HG03139 (cell line): ENCODE measurements at regions not wholly inside any gene's neighbourhood (a gene's known extent, or its start where the extent isn't known, plus 50 kb on each side); places are given as distances from the start of the nearest gene placed in this dataset.
"Not testable (repeated sequence)": the region's sequence is repeated elsewhere in the genome, so short reads cannot be mapped to it uniquely, and the experiment has no call there.

Experiments used
- ATAC-seq: cut with Tn5 transposase; IDR thresholded peaks from one replicate; pipeline ENCODE4 v1.9.1; 2021; ENCODE audit not compliant: unreplicated experiment

DNA sequence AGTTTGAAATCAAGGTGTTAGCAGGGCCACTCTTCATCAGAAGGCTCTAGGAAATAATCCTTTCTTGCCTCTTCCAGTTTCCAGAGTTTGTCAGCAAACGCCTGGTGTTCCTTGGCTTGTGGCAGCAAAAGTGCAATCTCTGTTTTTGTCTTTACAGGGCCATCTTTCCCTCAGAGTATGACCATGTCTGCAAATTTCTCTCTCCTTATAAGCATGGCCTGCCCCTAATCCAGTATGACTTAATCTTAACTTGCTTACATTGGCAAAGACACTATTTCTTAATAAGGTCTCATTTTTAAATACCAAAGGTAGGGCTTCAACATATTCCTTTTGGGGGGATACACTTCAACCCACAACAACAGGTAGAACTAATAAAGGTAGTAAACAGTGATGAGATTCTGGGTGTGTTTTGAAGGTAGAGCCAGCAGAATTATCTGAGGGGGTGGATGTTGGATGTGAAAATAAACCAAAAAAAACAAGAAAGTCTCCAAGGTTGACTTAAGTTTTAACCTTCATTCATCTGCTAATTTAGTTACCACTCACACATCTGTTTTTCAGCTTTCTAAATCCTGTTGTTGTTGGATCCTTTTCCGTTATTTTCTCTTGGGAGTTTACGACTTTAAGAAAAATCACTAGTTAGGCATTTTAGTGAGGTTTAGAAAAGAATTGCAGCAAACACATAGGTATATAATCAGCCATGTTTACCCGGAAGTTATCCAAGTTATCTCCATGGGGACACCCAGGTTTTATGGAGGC lies 234.4 kb upstream of the FIGN start:
- no peak for ATAC-seq

DNA sequence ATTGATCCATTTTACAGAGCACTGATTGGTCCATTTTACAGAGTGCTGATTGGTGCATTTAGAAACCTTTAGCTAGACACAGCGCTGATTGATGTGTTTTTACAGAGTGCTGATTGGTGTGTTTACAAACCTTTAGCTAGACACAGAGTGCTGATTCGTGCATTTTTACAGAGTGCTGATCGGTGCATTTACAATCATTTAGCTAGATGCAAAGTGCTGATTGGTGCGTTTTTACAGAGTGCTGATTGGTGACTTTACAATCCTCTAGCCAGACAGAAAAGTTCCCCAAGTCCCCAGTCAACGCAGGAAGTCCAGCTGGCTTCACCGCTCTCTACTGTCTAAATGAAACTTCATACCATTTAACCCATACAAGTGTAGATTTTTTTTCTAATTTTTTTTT lies 228.5 kb upstream of the FIGN start:
- not testable (repeated sequence) for ATAC-seq

DNA sequence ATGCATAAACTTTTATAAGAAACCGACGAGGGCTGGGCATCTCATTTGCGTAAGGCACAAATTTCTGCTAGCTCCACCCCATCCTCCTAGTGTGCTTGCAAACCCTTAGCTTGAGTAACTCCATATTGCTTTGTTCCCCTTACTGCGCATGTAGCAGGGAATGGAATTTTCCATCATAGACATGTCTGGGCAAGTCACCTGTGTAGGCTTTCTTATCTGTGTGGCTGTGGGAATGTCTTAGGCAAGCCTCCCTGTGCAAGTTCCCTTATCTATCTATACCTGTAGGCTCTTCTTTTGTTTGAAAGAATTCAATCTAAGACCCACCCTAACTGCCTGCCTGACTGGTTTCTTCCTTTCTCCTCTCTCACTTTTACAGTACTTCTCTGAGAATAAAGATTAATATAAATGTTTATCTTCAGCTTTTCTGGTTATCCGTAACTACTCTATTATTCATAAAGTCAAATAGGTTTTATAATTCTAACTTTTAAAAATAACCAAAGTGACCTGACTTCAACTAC lies 217.6 kb upstream of the FIGN start:
- no peak for ATAC-seq

DNA sequence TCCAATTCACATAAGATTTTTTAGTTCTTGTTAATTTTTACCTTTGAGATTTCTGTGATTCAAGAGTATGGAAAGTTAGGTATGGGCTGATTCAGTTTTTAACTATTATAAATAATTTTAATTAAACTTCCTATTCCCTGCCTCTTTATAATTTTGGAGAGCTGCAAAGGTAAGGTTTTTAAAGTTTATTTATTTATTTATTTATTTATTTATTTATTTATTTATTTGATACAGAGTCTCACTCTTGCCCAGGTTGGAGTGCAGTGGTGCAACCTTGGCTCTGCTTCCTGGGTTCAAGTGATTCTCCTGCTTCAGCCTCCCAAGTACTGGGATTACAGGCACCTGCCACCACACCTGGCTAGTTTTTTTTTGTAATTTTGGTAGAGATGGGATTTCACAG lies 215.5 kb upstream of the FIGN start:
- ATAC-seq: no peak

DNA sequence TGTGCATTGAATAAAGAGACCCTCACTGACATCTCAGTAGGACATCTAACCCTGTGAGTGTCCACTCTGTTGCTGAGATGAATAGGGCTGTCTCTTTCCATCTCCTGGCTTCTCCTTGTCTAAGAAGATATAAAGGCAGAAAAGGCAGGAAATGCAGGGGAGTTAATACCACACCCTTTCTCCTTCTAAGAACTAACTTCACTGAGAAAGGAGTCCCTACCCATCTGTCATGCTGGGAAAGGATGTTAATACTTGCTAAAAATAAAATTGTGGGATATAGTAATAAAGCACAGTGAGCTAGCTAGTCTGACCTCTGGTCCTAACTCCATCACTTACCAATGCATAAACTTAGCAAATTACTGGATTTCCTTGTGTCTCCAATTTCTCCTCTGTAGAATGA lies 213.9 kb upstream of the FIGN start:
- no peak for ATAC-seq

DNA sequence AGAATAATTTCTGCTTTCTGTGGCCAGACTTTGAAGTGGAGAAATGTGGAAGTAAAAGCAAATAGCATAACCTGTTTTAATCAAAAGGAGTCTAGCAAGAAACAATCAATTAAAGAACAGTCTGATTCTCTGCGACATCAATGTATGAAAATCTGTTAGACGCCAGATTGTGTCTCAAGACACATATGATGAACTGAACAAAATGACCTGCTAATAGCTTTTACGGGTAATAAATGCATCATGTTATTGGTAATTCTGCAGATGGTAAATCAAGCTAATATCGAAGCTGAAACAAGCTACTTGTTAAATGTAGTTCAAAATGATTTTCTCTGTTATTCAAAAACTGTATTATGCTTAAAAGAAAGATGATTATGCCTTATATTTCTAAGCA lies 208.5 kb upstream of the FIGN start:
- no peak for ATAC-seq

DNA sequence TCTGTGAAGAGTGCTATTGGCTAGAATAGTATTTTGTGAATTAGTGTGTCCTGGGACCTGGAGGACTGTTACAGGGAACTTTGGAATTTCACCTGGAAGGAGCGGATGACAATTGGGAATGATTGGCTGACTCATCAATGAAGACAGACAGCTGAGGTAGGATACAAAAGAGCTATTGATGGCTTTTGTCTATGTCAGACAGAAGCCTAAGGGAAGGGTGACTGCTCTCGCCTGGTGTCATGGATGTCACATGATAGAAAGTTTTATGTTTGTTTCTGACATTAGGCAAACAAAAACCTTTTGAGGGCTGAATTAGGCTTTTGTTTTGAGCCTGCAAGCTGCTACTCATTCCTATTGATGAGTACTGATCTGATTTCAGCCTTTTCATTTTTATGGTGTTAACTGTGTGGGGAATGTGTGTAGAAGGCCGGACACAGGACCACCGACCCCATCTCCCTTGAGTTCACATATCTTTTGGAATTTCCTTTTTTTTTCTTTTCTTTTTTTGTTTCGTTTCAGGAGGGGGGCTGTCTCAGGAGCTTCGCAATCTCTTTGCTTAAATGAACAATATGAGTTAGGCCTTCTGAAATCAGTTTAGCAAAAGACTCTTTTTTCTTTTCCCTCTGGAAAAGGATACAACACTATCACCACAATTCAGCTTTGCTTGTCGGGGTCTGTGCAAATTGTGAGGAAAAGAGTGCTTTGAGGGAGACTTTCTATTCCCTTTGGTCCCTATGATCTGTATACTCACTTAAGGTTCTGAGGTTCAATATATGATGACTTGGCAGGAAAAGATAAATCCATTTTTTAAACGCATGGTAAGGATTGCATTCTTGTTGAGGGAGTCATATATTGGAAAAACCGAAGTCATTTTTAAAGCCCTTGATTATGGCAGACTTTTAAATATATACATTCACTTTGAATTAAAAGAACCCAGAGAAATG lies 207.9 kb upstream of the FIGN start:
- ATAC-seq: no peak

DNA sequence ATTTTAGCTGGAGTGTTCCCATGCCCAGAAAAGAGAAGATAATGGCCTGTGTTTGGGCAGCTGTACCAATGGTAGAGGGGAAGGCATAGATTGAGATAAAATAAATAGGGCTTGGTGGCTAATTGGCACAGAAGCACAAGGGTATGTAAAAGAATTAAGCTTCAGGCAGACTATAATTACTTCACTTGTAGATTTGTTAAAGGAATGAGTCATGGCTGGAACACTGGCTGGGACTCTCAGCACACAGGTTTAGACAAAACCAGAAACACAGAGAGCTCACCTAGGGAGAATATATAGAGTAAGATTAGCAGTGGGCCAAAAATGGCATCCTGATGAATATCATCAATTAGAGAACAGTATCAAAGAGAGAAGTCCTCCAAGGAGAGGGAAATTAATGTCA lies 198.3 kb upstream of the FIGN start:
- no peak for ATAC-seq

DNA sequence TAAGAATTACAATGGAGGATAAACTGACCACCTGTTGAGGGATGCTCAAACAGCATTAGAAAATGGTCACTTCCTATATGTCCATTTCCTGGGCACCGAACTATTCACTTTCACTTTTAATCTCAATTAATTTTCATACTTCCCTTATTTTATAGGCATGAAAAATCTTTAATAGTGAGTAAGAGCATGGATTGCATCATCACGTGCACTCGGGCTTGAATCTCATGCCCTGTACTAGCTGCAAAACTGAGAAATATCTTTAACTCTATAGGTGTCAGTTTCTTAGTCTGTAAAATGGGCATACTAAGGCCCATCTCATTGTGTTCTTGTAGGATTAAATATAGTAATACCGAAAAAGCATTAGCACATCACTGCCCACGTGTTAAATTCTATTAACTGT lies 183.9 kb upstream of the FIGN start:
- ATAC-seq: no peak

DNA sequence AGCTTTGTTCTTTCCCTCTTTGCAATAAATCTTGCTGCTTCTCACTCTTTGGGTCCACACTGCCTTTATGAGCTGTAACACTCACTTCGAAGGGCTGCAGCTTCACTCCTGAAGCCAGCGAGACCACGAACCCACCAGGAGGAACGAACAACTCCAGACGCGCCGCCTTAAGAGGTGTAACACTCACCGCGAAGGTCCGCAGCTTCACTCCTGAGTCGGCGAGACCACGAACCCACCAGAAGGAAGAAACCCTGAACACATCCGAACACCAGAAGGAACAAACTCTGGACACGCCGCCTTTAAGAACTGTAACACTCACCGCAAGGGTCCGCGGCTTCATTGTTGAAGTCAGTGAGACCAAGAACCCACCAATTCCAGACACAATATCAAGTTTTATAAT lies 178.7 kb upstream of the FIGN start:
- not testable (repeated sequence) for ATAC-seq

DNA sequence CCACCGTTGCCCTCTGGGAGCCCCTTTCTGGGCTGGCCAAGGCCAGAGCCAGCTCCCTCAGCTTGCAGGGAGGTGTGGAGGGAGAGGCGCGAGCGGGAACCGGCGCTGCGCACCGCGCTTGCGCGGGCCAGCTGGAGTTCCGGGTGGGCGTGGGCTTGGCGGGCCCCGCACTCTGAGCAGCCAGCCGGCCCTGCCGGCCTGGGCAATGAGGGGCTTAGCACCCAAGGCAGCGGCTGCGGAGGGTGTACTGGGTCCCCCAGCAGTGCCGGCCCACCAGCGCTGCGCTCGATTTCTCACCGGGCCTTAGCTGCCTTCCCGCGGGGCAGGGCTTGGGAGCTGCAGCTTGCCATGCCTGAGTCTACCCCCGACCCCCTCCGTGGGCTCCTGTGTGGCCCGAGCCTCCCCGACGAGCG lies 177.7 kb upstream of the FIGN start:
- ATAC-seq: not testable (repeated sequence)

DNA sequence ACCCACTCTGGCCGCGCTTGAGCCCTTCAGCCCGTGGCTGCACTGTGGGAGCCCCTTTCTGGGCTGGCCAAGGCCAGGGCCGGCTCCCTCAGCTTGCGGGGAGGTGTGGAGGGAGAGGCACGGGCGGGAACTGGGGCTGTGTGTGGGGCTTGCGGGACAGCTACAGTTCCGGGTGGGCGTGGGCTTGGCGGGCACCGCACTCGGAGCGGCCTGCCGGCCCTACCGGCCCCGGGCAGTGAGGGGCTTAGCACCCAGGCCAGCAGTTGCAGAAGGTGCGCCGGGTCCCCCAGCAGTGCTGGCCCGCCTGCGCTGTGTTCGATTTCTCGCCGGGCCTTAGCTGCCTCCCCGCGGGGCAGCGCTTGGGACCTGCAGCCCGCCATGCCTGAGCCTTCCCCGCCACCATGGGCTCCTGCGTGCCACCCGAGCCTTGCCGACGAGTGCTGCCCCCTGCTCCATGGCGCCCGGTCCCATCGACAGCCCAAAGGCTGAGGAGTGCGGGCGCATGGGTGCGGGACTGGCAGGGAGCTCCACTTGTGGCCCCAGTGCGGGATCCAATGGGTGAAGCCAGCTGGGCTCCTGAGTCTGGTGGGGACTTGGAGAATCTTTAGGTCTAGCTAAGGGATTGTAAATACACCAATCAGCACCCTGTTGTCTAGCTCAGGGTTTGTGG lies 173.7 kb upstream of the FIGN start:
- no peak for ATAC-seq

DNA sequence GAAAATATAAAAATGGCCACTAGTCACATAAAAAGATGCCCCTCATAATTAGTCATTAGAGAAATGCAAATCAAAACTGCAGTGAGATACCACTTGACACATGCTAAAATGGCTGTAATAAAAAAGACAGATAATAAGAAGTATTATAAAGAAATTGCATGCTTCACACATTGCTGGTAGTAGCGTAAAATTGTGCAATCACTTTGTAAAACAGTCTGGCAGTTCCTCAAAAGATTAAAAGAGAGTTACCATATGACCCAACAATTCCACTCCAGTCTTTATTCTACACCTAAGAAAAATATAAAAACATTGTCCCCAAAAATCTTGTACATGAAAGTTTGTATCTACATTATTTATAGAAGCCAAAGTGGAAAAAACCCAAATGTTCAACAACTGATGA lies 170.6 kb upstream of the FIGN start:
- no peak for ATAC-seq

DNA sequence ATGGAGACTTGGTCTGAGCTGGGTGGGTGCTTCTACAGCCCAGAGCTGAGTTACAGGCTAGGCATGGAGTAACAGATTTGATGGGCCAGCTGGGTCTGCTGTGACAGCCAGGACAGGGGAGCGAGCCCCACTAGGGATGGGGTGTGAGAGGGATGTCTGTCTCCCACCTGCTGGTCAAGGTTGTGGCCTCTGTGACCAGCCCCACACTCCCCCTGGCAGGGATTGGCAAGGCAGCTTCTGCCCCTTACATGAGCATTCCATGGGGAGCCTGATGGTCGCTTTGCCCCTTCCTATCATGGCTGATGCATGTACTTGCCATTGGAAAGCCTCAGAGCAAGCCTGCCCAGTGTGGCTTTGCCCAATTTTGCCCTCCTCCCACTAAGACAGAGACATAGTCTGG lies 162.0 kb upstream of the FIGN start:
- no peak for ATAC-seq

DNA sequence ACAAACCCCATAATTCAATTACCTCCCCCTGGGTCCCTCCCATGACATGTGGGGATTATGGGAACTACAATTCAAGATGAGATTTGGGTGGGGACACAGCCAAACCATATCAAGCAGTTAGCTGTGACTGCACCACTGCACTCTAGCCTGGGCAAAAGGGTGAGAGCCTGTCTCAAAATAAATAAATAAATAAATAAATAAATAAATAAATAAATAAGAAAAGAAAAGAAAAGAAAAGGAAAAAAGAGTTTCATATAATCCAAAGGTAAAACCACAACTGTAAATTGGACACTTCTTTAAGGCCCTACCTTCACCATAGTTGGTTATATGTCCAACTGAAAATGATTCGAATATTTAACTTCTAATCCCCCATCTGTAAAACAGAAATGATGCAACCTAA lies 157.6 kb upstream of the FIGN start:
- not testable (repeated sequence) for ATAC-seq

DNA sequence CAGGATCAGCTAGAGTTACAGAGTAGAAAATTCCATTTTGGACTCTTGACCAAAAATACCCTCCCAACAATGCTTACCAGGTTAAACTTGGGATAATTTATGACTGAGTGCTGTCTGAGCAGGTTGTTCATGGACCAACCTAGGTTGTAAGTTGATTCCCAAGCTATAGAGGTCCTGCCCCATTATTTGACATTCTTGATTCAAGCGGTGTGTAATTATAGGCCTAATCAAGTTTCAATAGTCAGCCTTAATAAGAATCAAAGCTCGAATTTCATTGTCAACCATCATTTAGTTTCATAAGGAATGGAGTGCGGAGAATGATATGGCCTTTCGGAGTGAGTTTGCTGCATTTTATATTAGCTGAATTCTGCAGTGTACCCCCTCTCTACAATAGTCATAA lies 152.8 kb upstream of the FIGN start:
- ATAC-seq: no peak

DNA sequence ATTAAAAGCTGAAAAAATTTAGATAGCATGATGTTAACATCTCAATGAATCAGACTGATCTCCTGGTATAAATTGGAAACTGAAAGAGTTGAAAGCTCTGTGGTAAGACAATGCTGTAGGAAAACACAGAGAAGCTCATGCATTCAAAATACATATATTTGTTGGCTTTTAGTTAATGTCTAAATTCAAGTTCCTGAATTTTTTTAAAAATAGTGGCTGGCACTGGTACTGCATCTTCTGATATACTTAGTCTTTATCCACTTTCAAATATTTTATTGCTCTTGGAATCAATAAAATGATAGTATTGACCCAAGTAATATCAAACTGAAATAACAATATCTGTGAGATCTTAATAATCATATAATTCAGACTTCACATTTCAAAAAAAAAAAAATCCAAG lies 151.4 kb upstream of the FIGN start:
- ATAC-seq: no peak

DNA sequence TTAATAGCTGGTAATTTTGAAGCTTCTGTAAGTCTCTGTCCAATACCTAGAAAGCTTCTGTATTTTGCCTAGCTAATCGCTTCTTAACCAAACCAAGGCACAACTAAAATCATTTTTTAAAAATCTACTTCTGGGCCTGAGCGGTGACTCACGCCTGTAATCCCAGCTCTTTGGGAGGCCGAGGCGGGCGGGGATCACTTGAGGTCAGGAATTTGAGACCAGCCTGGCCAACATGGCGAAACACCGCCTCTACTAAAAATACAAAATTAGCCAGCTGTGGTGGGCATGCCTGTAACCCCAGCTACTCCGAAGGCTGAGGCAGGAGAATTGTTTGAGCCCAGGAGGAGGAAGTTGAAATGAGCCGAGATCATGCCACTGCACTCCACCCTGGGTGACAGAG lies 148.6 kb upstream of the FIGN start:
- ATAC-seq: no peak

DNA sequence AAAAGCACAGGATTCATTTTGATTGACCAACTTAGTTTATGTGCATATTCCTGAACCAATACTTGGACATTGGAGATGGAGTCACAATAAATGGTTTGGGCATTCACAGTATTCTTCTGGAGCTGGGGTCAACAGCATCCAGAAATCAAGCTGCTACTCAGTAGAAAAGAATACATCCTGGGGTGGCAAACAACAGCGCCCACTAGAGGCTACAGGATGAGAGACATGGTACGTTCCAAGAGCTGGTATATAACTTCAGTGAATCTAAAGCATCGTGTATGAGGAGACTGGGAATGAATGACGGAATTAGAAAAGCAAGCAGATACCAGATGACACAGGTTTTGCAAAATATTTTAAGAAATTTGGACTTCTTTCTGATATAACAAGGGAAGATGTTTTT lies 142.9 kb upstream of the FIGN start:
- no peak for ATAC-seq

DNA sequence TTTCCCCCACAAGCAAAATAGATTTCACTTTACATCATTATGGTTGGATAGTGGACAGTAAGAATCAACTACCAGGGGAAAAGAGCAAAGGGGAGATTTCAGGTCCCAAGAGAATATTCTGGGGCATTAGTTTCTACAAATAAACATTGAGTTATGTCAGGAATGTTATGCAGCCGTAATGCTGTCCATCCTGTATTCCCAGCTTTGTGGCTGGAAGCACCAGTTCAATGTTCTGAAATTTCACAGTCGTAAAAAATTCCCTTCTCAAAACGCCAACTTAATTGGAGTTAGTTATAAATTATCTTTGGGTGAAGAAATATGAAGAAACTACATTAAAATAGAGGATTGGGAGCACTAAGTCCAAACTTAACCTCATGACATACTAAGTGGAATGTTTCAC lies 141.5 kb upstream of the FIGN start:
- ATAC-seq: no peak

DNA sequence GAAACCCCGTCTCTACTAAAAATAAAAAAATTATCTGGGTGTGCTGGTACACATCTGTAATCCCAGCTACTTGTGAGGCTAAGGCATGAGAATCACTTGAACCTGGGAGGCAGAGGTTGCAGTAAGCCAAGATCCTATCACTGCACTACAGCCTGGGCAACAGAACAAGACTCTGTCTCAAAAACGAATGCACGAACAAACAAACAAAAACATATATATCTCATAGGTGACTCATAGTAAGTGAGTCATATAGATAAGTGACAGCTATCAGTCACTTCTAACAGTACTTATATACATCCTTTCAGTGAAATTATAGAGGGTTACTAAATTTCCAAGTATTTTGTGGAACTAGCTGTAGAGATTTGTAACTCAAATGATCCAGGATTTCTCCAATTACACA lies 127.3 kb upstream of the FIGN start:
- no peak for ATAC-seq

DNA sequence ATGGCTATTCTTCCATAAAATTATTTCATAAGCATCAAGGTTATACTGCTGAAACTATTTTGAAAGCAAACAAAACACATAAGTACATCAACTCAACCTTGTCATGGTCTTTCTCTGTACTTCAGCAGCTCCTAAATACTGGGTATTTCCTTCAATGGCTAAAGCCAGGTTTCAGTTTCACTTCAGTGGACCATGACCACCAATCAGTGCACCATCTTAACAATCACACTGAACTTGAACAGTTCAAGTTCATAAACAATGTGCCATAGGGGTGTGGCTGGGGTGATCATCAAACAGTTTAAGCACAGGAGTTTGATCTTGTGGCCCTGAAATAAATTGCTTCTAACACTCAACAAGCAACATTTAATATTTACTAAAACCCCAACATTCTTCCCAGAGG lies 124.1 kb upstream of the FIGN start:
- no peak for ATAC-seq
